ENCODE measurements at regions not wholly inside any gene's neighbourhood (a gene's known extent, or its start where the extent isn't known, plus 50 kb on each side); places are given as distances from the start of the nearest gene placed in this dataset.
"Not testable (repeated sequence)": the region's sequence is repeated elsewhere in the genome, so short reads cannot be mapped to it uniquely, and the experiment has no call there.

- DNase-seq, result no peak
Measured at GRCh38 chr4:153929675-153930074, 140.8 kb upstream of the SFRP2 start.

- no peak for DNase-seq
Measured at GRCh38 chr4:153927451-153927850, 138.6 kb upstream of the SFRP2 start.

GRCh38 chr4:153922148-153922547 is 133.3 kb upstream of the SFRP2 start:
- DNase-seq, result no peak

GRCh38 chr4:153919667-153920066 is 130.8 kb upstream of the SFRP2 start:
- DNase-seq, result no peak

GRCh38 chr4:153916273-153916755 is 127.4 kb upstream of the SFRP2 start:
- no peak for DNase-seq

- no peak for DNase-seq
Measured at GRCh38 chr4:153912301-153912700, 123.4 kb upstream of the SFRP2 start.

GRCh38 chr4:153909672-153910071 is 120.8 kb upstream of the SFRP2 start:
- DNase-seq, result no peak

- DNase-seq, result no peak
Measured at GRCh38 chr4:153906231-153906630, 117.3 kb upstream of the SFRP2 start.

GRCh38 chr4:153905231-153905630 is 116.3 kb upstream of the SFRP2 start:
- DNase-seq, result no peak

GRCh38 chr4:153904011-153904410 is 115.1 kb upstream of the SFRP2 start:
- no peak for DNase-seq

GRCh38 chr4:153901220-153901619 is 112.3 kb upstream of the SFRP2 start:
- no peak for DNase-seq

- no peak for DNase-seq
Measured at GRCh38 chr4:153900426-153900825, 111.5 kb upstream of the SFRP2 start.

- DNase-seq, result no peak
Measured at GRCh38 chr4:153890761-153891160, 101.9 kb upstream of the SFRP2 start.

GRCh38 chr4:153887217-153887616 is 98.3 kb upstream of the SFRP2 start:
- DNase-seq, result no peak

GRCh38 chr4:153884325-153884724 is 95.4 kb upstream of the SFRP2 start:
- no peak for DNase-seq

- DNase-seq, result no peak
Measured at GRCh38 chr4:153880983-153881382, 92.1 kb upstream of the SFRP2 start.

GRCh38 chr4:153877898-153878297 is 89.0 kb upstream of the SFRP2 start:
- no peak for DNase-seq

GRCh38 chr4:153873741-153874140 is 84.9 kb upstream of the SFRP2 start:
- no peak for DNase-seq

GRCh38 chr4:153866766-153867165 is 77.9 kb upstream of the SFRP2 start:
- not testable (repeated sequence) for DNase-seq

- DNase-seq, result no peak
Measured at GRCh38 chr4:153852501-153852900, 63.6 kb upstream of the SFRP2 start.

GRCh38 chr4:153850533-153851280 is 61.8 kb upstream of the SFRP2 start:
- no peak for DNase-seq

GRCh38 chr4:153844144-153844543 is 55.3 kb upstream of the SFRP2 start:
- no peak for DNase-seq

Data from EL (cell line).